HK-2 (cell line): ENCODE measurements at regions not wholly inside any gene's neighbourhood (a gene's known extent, or its start where the extent isn't known, plus 50 kb on each side); places are given as distances from the start of the nearest gene placed in this dataset.
"Not testable (repeated sequence)": the region's sequence is repeated elsewhere in the genome, so short reads cannot be mapped to it uniquely, and the experiment has no call there.

Experiments used
- DNase-seq: peaks from one replicate; pipeline ENCODE4 v3.0.0-alpha.2; 2018; ENCODE audit not compliant: unreplicated experiment

DNA sequence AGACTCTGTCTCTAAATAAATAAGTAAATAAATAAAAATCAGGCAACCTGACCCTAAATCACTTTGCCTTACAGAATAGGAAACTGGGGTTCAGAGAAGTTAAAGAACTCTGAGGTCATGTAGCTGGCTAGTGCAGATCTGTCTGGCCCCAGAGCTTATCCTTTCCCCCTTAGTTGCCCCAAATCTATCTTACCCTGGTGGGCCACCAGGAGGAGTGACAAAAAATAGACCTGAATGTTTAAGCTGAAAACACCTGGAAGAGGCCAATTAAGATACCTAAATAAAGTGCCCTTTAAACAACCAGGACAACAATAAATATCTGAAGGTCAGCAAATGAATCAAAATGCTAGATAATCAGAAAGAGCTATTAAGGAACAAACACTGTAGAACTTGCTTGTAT, 59.7 kb downstream of the TEX35 start:
- DNase-seq = no peak

DNA sequence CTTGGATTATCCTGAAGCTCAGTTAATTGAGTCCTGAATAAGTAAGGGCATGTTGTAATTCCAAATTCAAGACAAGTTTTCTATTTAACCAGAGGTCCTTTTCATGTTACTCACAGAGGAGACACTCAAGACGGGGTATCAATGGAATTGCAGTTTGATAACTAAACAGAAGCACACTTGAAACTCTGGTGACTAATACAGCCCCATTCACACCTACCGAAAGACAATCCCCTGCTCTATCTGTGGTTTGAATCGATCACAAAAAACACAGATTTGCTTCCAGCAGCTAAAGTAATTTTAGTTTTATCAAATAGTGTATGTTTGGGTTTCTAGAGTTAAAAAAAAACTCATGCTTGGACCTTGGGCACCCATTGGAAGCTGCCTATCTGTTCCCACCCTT, 60.4 kb downstream of the TEX35 start:
- no peak for DNase-seq

DNA sequence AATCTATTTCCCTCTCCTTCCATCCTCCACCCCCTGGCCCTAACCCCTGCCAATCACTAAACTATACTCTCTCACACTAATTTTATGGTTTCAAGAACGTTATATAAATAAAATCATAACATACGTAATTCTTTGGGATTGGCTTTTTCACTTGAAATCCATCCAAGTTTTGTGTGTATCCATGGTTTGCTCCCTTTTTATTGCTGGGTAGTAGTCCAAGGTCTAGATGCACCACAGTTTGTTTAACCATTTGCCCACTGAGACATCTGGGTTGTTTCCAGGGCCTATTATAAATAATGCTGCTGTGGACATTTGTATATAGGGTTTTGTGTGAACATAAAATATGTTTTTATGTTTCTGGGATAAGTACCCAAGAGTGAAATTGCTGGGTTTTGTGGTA, 61.4 kb downstream of the TEX35 start:
- DNase-seq = no peak

DNA sequence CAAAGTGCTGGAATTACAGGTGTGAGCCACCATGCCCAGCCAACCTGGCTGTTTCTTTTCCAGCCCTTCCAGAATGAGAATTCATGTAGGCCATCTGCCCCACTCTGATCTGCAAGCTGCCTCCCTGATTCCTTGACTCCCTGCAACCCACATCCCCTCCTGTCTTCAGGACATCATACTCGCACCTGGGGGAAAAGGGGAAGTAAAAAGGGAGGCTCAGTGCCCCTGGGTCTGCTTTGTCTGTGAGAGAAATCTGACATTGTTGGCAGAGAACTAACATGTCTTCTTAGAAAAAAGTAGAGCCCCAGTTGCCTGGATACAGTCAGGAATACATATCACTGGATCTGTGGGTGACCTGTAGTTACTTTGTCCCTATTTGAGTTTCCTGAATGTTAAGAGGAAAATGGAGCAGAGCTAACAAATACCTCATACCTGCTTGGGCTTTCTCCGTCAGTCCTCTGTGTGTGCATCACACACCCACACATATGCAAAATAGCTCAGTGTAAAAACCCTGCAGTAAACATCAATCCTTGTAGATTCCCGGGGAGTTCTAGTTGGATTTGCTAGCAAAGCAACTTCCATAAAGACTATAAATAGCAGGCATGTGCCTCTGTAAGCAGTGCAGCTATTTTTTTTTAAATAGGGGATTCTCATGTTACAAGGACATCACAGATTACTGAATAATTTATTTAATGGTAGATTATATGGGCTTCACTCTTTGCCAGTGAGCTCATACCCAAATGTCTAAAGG, 62.9 kb downstream of the TEX35 start:
- no peak for DNase-seq

DNA sequence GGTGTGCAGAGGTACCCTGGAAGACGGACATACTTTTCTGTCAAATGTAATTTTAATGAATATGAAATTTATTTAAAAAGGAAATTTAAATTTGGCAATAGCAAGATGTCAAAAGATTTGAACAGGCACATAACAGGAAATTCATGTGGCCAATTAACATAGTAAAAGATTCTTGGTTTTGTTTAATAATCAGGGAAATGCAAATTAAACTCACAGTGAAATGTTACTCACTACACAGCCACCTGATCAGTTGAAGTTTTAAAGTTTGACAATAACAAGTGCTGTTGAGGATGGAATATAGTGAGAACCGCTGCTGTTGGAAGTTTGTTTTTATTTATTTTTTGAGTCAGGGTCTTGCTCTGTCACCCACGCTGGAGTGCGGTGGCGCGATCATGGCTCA, 63.9 kb downstream of the TEX35 start:
- DNase-seq = no peak

DNA sequence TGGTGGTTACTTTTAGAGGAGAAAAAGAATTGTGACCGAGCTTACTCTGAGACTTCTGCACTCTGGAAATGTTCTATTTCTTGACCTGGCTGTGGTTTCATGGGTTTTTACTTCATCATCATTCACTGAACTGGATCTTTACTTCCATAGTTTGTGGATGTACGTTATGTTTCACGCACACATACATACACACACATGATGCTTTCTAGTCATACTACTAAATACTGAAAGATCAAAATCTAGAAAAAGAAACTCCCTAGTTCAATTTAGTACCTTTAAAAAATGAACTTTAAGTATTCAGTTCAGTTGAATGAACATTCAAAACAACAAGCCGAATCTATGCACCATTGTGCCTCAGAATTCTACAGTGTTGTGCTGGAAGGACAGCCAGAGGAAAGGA, 65.0 kb downstream of the TEX35 start:
- DNase-seq = no peak

DNA sequence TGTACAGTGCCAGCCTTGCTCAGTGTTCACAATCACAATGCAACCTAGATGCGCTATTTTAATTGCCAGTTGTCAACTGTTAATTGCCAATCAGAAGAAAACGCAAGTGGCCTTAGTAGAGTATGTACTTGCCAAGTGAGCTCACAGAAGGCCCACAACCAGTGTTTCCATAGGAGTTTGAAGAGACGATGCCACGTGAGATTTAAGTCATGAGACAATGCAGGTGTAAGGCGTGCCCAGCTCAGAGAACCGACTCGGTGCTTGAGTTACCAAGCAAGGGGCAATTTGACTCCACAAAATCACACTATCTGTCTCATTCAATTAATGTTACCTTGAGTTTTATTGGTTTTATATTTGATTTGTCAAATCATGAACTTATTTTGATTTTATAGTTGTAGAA, 65.6 kb downstream of the TEX35 start:
- DNase-seq = no peak

DNA sequence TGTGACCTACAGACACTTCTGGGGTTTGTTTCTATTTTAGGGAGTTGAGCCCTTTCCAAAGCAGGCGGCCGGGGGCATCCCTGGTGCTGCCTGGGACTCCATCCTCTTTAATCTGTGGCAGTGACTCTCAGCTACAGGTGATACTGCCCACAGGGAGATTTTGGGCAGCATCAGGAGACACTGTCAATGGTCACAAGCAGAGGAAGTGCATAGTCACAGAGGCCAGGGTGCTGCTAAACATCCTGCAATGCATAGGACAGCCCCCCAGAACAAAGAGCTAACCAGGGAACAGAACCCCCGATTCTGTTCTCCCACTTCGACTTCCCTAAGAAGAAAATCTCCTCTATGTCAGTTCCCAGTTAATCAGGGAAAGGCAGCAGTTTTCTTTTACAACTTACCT, 66.2 kb downstream of the TEX35 start:
- no peak for DNase-seq

DNA sequence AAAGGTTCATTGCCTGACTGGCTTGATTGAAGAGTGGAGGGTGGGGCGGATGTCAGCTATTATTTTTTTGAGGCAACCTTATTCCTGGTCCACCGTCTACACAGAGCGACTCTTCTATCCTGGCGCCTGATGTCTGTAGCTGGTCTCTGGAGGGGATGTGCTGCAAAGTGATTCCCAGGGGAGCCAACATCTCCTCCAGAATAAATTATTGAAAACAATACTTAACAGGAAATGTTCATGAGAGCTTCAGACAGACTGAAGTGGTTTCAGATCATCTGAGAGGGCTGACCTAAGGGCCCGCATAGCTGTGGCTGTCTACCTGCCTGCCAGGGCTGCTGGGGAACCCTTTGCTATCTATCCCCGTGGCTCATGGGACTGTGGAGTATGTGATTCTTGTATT, 66.7 kb downstream of the TEX35 start:
- DNase-seq = no peak

DNA sequence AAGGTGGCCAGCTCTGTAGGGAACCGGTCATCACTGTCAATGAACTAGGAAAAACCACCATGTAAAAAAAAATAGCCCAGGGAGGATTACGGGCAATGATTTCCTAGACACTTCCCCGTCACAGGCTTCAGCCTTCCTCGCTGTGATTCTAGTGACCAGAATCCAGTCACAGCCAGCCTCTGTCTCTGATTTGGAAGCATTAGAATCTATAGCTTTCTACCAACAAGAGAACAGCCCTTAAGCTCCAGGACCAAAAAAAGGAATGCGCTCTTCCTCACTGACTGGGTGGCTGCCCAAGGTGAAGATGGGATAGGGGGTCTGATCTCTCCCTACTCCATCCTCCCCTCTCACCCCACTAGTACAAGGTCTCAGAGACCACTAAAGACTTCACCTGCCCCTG, 67.2 kb downstream of the TEX35 start:
- no peak for DNase-seq

DNA sequence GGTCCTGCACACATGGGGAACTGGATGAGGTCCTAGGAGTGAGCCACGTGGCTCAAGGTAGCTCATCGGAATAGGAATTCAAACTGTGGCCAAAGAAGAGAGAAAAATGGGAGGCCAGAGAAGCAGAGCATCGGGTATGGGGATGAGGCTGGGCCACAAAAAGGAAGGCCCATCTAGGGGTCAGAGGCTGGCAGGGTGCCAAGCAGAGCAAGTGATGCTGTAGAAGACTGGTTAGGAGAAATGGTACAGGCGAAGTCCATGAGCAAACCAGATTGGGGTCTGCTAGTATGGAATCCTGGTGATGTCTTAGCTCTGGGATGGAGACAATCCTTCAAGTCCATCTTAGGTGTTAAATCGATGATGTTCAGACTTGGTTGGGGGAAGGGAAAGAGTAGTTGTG, 68.0 kb downstream of the TEX35 start:
- no peak for DNase-seq

DNA sequence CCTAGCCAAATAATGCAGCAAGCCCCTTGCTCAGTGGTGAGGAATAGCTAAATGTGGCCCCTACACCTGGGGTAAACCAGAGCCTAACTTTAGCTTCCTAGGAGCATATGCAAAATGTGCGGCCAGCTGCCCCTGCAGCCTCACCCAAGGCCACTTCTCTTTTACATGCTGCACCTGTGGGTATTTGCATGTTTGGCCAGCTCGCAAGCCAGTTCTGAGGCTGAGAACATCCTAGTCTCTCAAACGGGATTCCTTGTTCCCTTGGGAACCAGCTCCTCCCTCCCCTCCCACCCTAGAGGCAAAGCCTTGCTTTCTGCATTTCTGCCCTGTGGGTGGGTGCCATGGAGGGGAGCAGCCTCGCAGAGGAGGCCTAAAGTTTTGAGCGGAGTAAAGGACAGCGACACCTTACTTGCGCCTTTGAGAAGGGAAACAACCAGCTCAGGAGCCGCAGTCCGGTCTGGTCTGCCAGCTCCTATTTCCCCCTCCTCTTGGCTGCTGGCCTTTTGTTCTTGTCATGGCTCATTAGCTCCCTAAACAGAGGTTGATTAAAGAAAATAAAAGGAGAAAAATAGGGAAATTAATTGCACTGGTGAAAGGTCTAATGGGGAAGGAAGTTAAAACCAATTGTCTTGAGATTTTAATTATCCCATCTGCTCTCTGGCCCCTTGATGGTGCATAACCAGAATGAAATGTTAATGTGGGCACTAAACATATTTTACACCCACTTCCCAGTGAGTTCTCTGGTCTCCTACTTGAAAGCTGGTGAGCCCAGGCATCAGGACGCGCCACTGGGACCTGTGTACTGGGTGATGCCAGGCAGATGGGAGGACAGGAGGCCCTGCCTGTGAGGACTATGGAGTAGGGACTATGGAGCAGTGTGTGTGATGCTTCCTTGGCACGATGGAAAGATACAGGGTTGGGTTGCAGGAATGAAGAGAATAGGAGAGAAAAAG, 68.7 kb downstream of the TEX35 start:
- no peak for DNase-seq

DNA sequence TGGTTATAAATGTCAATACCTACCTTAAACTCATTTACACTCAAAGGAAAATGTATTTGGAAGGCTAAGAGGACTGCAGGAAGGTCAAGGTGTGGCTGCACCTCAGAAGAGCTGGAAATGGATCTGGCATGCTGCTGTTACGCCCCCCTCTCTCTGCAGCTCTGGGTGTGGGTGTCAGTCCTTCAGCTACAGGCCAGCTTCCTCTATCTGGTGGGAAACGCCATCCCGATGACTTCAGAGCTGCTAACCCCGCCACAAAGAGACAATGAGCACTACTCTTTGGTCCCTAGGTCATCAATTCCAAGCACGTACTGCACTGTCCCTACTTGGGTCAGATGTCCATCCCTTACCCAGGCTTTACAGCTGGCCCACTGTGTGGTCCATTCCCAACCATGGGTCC, 74.2 kb downstream of the TEX35 start:
- no peak for DNase-seq

DNA sequence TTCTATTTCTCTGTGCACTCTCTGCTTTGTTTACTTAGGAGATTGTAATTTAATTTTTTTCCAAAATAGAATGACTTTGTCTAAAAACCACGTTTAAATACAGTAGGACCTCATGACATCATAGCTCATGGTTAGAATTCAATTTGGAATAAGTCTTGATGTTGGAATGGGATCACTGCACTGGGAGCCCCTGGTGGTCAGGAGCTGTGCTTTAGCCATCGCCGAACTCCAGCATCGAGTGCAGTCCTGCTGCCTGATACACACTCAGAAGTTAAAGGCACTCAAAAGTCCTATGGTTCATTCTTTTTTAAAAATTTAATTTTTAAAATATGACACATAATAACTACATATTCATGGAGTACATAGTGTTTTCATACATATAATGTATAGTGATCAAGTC, 75.1 kb downstream of the TEX35 start:
- no peak for DNase-seq

DNA sequence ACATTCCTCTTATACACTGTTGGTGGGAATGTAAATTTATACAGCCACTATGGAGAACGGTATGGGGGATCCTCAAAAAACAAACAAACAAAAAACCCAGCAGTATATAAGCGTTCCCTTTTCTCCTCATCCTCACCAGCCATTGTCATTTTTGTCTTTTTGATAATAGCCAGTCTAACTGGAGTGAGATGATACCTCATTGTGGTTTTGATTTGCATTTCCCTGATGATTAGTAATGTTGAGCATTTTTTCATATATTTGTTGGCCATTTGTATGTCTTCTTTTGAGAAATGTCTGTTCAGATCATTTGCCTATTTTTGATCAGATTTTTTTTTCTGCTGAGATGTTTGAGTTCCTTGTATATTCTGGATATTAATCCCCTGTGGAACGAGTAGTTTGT, 76.1 kb downstream of the TEX35 start:
- not testable (repeated sequence) for DNase-seq

DNA sequence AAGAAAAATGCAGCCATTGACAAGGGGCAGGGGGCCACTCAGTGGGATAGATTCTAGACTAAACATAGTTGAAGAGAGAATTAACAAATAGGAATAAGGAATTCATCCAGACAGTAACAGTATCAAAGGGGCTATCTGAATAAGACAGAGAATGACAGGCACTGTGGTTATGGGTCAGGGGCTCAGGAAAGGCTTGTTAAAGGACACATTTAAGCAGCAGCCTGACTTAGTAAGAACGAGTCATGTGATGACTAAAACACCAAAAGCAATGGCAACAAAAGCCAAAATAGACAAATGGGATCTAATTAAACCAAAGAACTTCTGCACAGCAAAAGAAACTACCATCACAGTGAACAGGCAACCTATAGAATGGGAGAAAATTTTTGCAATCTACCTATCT, 78.9 kb downstream of the TEX35 start:
- not testable (repeated sequence) for DNase-seq

DNA sequence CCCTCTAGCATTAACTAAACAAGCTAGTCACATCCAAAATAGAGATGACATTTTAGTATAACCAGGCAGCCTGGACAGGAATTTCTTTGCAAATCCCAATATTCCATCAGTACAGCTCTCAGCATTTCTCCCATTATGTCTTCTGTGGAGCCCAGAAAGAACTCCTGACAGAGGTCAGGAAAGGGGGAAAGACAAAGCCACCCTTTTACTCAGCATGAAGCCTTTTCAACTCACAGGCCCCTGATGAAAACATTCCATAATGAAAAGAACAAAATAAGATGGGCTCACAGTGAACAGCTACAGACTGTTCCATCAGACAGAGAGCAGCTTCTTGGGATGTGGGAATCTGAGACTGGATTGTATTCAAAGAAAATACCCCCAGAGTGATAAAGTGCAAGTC, 80.6 kb downstream of the TEX35 start:
- DNase-seq = no peak

DNA sequence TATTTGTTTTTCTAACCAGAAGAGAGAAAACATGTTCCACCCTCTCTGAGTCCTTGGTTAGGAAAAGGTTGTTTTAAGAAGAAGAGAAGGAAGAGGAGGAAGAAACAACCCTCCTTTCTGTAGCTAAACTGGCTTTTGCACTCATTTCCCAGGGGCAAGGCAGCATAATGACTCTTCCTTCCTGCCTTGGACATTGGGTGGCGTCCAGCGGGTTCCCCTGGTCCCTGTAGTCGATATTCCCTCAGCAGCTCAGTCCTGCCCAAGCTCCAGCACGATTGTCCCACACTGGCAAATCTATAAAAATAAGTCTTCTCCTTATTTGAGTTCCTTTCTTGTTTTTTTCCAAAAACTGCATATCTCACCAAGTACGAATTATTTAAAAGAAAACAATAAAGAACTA, 81.2 kb downstream of the TEX35 start:
- DNase-seq = no peak

DNA sequence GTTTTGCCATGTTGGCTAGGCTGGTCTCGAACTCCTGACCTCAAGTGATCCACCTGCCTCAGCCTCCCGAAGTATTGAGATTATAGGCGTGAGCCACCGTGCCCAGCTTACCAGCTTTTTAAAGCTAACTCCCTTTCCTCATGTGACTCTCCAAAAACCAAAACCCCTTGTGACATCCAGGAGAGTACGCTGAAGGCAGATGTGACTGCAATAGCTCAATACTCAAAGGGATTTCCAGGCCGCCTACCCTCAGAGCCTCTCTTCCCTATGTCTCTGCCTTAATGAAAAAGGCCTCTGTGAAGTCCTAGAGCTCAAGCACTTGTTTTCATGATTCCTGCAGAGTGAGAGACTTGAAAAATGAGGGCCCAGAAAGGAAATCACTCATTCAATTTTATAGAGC, 82.6 kb downstream of the TEX35 start:
- no peak for DNase-seq

DNA sequence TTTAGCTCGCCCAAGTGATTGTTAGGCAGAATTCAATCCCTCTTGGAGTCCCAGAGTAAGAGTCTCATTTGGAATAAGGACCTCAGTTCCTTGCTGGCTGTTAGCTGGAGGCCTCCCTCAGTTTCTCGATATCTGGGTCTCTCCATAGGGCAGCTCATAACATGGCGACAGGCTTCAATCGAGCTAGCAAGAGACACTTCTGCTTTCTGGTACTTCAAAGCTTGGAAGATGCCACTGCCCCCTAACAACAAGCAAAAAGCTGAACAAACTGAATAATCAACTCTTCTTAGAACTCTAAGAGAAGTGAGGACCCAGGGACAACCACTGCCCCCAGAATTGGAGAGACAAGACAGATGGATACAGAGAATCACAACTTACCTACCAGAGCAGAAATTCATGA, 86.2 kb downstream of the TEX35 start:
- DNase-seq = no peak

DNA sequence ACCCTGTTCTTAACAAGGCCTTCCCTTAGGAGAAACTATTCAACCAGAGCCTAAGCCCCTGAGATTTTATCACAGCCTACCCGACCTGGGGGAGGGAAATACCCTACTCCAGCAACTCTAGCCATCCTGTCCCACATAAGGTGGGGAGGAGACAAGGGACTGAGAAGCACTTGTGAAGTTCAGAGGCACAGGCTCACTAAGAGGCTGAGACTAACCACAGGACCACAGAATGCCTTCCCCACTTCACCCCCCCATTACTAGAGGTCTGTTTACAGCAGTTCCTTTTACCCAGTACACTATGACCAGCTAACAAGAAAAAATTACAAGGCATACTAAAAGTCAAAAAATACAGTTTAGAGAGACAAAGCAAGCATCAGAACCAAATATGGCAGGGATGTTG, 86.8 kb downstream of the TEX35 start:
- no peak for DNase-seq

DNA sequence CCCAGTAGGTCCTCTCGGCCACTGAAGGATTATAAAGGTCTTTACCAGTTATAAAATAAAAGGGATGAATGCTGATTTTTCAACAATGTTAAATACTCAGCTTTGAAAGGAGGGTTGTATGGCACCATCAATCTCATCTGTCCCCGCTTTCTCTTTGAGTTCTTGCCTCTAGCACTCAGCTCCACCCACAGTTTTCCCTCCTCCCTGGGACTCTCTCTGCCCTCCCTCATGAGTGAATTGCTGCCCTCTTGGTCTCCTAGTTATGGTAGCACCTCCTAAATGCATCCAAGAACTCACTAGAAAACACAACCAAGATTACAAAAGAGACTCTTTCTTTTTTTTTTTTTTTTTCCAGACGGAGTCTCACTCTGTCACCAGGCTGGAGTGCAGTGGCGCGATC, 91.0 kb downstream of the TEX35 start:
- no peak for DNase-seq

DNA sequence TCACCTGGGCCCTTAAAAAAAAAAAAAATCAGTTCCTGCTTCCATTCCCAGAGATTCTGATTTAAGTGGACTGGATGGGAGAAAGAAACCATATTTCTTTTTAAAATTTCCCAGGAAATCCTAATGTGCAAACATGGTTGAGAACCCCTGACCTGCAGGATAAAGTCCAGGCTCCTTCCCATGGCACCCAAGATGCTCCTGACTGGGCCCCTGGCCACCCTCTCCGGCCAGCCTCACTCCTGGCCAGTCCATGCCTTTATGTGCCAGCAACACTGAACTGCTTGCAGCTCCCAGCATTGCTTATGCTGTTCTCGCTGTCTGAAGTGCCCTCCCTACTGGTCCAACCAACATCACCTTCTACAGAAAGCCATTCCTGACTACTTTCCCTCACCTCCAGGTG, 93.9 kb downstream of the TEX35 start:
- DNase-seq = no peak
